ENCODE measurements at regions not wholly inside any gene's neighbourhood (a gene's known extent, or its start where the extent isn't known, plus 50 kb on each side); places are given as distances from the start of the nearest gene placed in this dataset.

Small RNAs in the stretch of these regions (small RNA-seq; reads per million reads assigned to genes)
- gene AC137499.1 = 0 reads per million in 3 donors

All from sigmoid colon (tissue), 3 donors.